Esophagus muscularis mucosa (tissue), 3 donors: ENCODE measurements at regions not wholly inside any gene's neighbourhood (a gene's known extent, or its start where the extent isn't known, plus 50 kb on each side); places are given as distances from the start of the nearest gene placed in this dataset.

ENCODE experiments used
- CTCF ChIP-seq, 3 experiments: fragments of 200-600 bp in 2 of 3; fragments of 450-650 bp in 1 of 3; sonication (generic) in 2 of 3; IDR thresholded peaks; one replicate each; pipeline ENCODE4 v1.5.1; 2017 to 2019; ENCODE audit warnings: antibody characterized with exemption in 3 of 3, mild to moderate bottlenecking in 2 of 3, moderate library complexity in 1 of 3
- POLR2A ChIP-seq: fragments of 450-650 bp; IDR thresholded peaks from one replicate; pipeline ENCODE4 v1.6.1; 2017; ENCODE audit warnings: antibody characterized with exemption, moderate library complexity, mild to moderate bottlenecking, low read depth
- POLR2AphosphoS5 ChIP-seq, 2 donors: sonication (generic); formaldehyde crosslinking; IDR thresholded peaks; one replicate each; pipeline ENCODE4 v1.6.1; 2017; ENCODE audit warnings: antibody characterized with exemption in 2 of 2

DNA sequence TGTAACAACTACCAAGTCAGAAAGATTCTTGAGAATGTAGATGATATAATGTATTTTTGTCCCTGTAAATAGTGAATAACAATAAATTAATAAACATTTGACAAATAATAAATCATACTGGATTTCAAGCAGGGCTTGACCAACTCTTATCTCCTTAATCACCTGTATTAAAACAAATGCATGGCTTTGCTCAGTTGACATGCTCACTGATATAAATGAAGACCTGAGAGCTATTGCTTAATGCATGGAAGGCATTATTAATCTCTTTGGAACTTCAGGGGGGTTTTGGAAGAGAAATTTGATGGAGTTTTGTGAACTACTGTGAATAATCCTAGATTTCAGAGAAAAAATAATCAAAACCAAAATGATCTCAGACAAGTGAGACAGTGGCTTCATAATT, 1420.4 kb upstream of the TENM4 start:
- TF ChIP-seq CTCF (IDR thresholded peaks at IDR 0.05) (no peak), POLR2AphosphoS5 (IDR thresholded peaks at IDR 0.05) (no peak), POLR2A (no peak)
